ENCODE measurements at regions not wholly inside any gene's neighbourhood (a gene's known extent, or its start where the extent isn't known, plus 50 kb on each side); places are given as distances from the start of the nearest gene placed in this dataset.

GRCh38 chr5:82698026-82698425 is 379.2 kb downstream of the TMEM167A start:
- ChIA-PET POLR2A (no interaction called here), CTCF (ENCODE audit: low intra/inter-chr PET ratio, low total read pairs) (no interaction called here)
- H3K4me3 ChIP-seq (replicated peaks in 1 of 3; ENCODE audit: insufficient read depth in 1 of 3, low read depth in 2 of 3, low read length in 3 of 3) = no peak overlapping the region
- no peak overlapping the region for H2AFZ ChIP-seq (ENCODE audit: low read length)
- no peak overlapping the region for H3K4me2 ChIP-seq (ENCODE audit: low read depth, low read length)
- no TSS peak for BruUV-seq (replicated peaks)
- no peak overlapping the region for H3K9ac ChIP-seq (ENCODE audit: insufficient read depth, low read depth, low read length)
- H3K4me1 ChIP-seq (ENCODE audit: insufficient read depth, low read length) = peaks cover 7% of the 10 kb centered on the region; the same call in 1 of the 2 replicates
- FAIRE-seq (no peak), DNase-seq (ENCODE audit: low spot score) (no peak), ATAC-seq (no peak)
- H3K27me3 ChIP-seq (ENCODE audit: control insufficient read depth in 1 of 2, insufficient read depth in 2 of 2, low read length in 2 of 2) = no peaks in the 10 kb centered on the region; a peak in 1 of 5 replicates
- no peaks in the 10 kb centered on the region for H3K9me3 ChIP-seq (ENCODE audit: low read length)
- TF ChIP-seq HMGXB4 (CRISPR knock-in tag; IDR thresholded peaks at IDR 0.05; ENCODE audit: borderline replicate concordance in 1 of 2, low read depth in 1 of 2) (no peak), SMC3 (IDR thresholded peaks at IDR 0.05; ENCODE audit: low read length) (no peak), MAFG (CRISPR knock-in tag; IDR thresholded peaks at IDR 0.05) (no peak), POLR2A (IDR thresholded peaks at IDR 0.05; ENCODE audit: insufficient read depth in 1 of 2, low read depth in 2 of 2, low read length in 2 of 2) (no peak), ZNF317 (CRISPR knock-in tag; IDR thresholded peaks at IDR 0.05) (no peak), RBM22 (optimal IDR thresholded peaks at IDR 0.05; ENCODE audit: low read length) (no peak), HMG20B (CRISPR knock-in tag; conservative IDR thresholded peaks at IDR 0.05) (no peak), ZNF333 (CRISPR knock-in tag; IDR thresholded peaks at IDR 0.05; ENCODE audit: borderline replicate concordance) (no peak), SIX1 (CRISPR knock-in tag; IDR thresholded peaks at IDR 0.05; ENCODE audit: borderline replicate concordance) (no peak)
- no peaks in the 10 kb centered on the region for H4K20me1 ChIP-seq (ENCODE audit: insufficient read depth, low read length)
- no peaks in the 10 kb centered on the region for H3K36me3 ChIP-seq (replicated peaks in 1 of 2; ENCODE audit: control insufficient read depth in 1 of 2, insufficient read depth in 2 of 2, low read length in 2 of 2)
- intact Hi-C loops (cut with micrococcal nuclease; ENCODE audit: unreplicated experiment) = no loop called here
- in situ Hi-C loops (cut with HindIII; ENCODE audit: extremely low pct_ligation_motif_present, low pct_unique_long_range_greater_than_20kb) = no loop called here
- no peak overlapping the region for H3K27ac ChIP-seq (ENCODE audit: extremely low read length, insufficient read depth, low read length)
- 0% methylated on average over 1 of the region's 1 CpG for WGBS (ENCODE audit: low lambda C conversion rate)
- H3K79me2 ChIP-seq (ENCODE audit: insufficient read depth, low read length) = no peaks in the 10 kb centered on the region

All from HepG2 (cell line).